GM23338 (cell line): ENCODE measurements at regions not wholly inside any gene's neighbourhood (a gene's known extent, or its start where the extent isn't known, plus 50 kb on each side); places are given as distances from the start of the nearest gene placed in this dataset.

ENCODE experiments used
- ATAC-seq: fragments of 200-7000 bp; cut with Tn5 transposase; 3 replicates; pipeline ENCODE4 v1.9.1; 2020
- DNase-seq: peaks from one replicate; pipeline ENCODE4 v3.0.0-alpha.2; 2015; ENCODE audit warnings: low spot score
- H2AFZ ChIP-seq: fragments of 200-600 bp; sonication (generic); 2 replicates; pipeline ENCODE4 v1.8.0; 2016; ENCODE audit warnings: antibody characterized with exemption, mild to moderate bottlenecking, moderate library complexity
- H3F3A ChIP-seq: fragments of 200-600 bp; sonication (generic); replicated peaks from 2 replicates; pipeline ENCODE4 v1.8.0; 2017; ENCODE audit warnings: antibody characterized with exemption, mixed run types, low read depth
- H3K27ac ChIP-seq: fragments of 200-600 bp; sonication (generic); 2 replicates; pipeline ENCODE4 v1.6.1; 2016; ENCODE audit warnings: low read depth
- H3K27me3 ChIP-seq: fragments of 200-600 bp; sonication (generic); 2 replicates; pipeline ENCODE4 v1.8.0; 2016; ENCODE audit warnings: mild to moderate bottlenecking, mixed run types, moderate library complexity; ENCODE audit not compliant: insufficient read depth
- H3K36me3 ChIP-seq: fragments of 200-600 bp; sonication (generic); 2 replicates; pipeline ENCODE4 v1.8.0; 2016; ENCODE audit warnings: mild to moderate bottlenecking; ENCODE audit not compliant: insufficient read depth
- H3K4me1 ChIP-seq: fragments of 200-600 bp; sonication (generic); 2 replicates; pipeline ENCODE4 v1.8.0; 2016; ENCODE audit warnings: mild to moderate bottlenecking, moderate library complexity; ENCODE audit not compliant: insufficient read depth
- H3K4me2 ChIP-seq: fragments of 200-600 bp; sonication (generic); 2 replicates; pipeline ENCODE4 v1.7.1; 2017; ENCODE audit warnings: mixed run types
- H3K4me3 ChIP-seq: fragments of 200-600 bp; sonication (generic); 2 replicates; pipeline ENCODE4 v1.6.1; 2016; ENCODE audit warnings: mixed run types
- H3K79me2 ChIP-seq: fragments of 200-600 bp; sonication (generic); replicated peaks from 2 replicates; pipeline ENCODE4 v1.8.0; 2017; ENCODE audit warnings: mild to moderate bottlenecking; ENCODE audit not compliant: insufficient read depth
- H3K9me2 ChIP-seq: fragments of 200-600 bp; sonication (generic); 2 replicates; pipeline ENCODE4 v1.8.0; 2017; ENCODE audit not compliant: insufficient read depth
- H4K20me1 ChIP-seq: fragments of 200-600 bp; sonication (generic); replicated peaks from 2 replicates; pipeline ENCODE4 v1.8.0; 2017; ENCODE audit warnings: mild to moderate bottlenecking; ENCODE audit not compliant: insufficient read depth
- H3K27ac Mint-ChIP-seq: 2 replicates; pipeline ENCODE4 v1.8.0; 2020; ENCODE audit warnings: inconsistent platforms, mild to moderate bottlenecking, moderate library complexity, mixed read lengths
- H3K27me3 Mint-ChIP-seq: 3 replicates; pipeline ENCODE4 v1.8.0; 2022; ENCODE audit warnings: low read depth, mild to moderate bottlenecking, moderate library complexity, mixed read lengths, inconsistent platforms; ENCODE audit not compliant: insufficient read depth, poor library complexity
- H3K36me3 Mint-ChIP-seq: 3 replicates; pipeline ENCODE4 v1.8.0; 2021; ENCODE audit warnings: low read depth, mild to moderate bottlenecking, inconsistent platforms, moderate library complexity, mixed read lengths
- H3K4me1 Mint-ChIP-seq: 3 replicates; pipeline ENCODE4 v1.8.0; 2020; ENCODE audit warnings: mild to moderate bottlenecking, inconsistent platforms, mixed read lengths
- H3K4me3 Mint-ChIP-seq: 3 replicates; pipeline ENCODE4 v1.8.0; 2021; ENCODE audit warnings: moderate library complexity, mild to moderate bottlenecking, inconsistent platforms, mixed read lengths
- H3K9me3 Mint-ChIP-seq: 3 replicates; pipeline ENCODE4 v1.8.0; 2020; ENCODE audit warnings: moderate library complexity, mild to moderate bottlenecking, inconsistent platforms, mixed read lengths
- STAT1 ChIP-seq: IDR thresholded peaks from one replicate; pipeline ENCODE4 v1.6.1; 2016; ENCODE audit warnings: antibody characterized with exemption; ENCODE audit not compliant: unreplicated experiment
- TF ChIP-seq, protein P1 (sequence below), 2 experiments: fragments of 200-600 bp in 1 of 2; sonication (generic) in 1 of 2; conservative IDR thresholded peaks; 2 replicates each; pipeline versions ENCODE4 v1.5.1 to v1.6.1; 2016 to 2017; ENCODE audit warnings: antibody characterized with exemption in 2 of 2, low read depth in 2 of 2, mild to moderate bottlenecking in 2 of 2, moderate library complexity in 1 of 2
- TF ChIP-seq, protein P2 (sequence below): fragments of 250-450 bp; sonication (Bioruptor Pico); IDR thresholded peaks from 2 replicates; pipeline ENCODE4 v1.5.0; 2020; ENCODE audit warnings: mild to moderate bottlenecking, moderate library complexity

DNA sequence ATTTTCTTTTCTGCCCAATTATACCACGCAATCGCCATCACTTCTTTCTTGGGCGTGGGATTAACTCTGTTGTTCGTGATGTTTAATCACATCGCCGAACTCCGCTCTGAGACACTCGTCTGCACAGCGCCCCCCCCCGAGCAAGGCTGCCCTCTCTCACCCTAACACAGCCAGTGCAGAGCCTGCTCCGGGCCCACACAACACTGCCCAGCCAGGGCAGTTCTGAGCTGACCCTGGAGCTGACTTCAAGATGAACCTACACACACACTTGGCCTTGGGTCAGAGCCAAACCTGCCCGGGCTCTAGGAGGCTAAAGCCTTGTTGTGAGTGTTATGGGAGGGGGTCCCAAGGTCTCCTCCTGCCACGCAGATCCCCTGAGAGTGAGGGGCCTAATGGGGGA lies 64.6 kb upstream of the LRP8 start:
- Histone ChIP-seq H3K9me2 (no peaks in the 10 kb centered on the region), H3K4me2 (no peak overlapping the region), H2AFZ (peak overlapping the region; percentile 52; the same call in 1 of the 2 replicates), H3K27me3 (no peaks in the 10 kb centered on the region), H4K20me1 (no peaks in the 10 kb centered on the region), H3K4me1 (peaks cover 25% of the 10 kb centered on the region), H3K27ac (no peak overlapping the region), H3F3A (0 out of 2 replicates have a peak, but pooled peaks cover 6% of the 10 kb centered on the region), H3K79me2 (no peaks in the 10 kb centered on the region), H3K4me3 (no peak overlapping the region), H3K36me3 (no peaks in the 10 kb centered on the region)
- DNase-seq (peak; percentile 40), ATAC-seq (peak; percentile 50)
- no peaks in the 10 kb centered on the region for H3K9me3 Mint-ChIP-seq
- TF ChIP-seq STAT1: no peak
- TF ChIP-seq, protein P1, sequence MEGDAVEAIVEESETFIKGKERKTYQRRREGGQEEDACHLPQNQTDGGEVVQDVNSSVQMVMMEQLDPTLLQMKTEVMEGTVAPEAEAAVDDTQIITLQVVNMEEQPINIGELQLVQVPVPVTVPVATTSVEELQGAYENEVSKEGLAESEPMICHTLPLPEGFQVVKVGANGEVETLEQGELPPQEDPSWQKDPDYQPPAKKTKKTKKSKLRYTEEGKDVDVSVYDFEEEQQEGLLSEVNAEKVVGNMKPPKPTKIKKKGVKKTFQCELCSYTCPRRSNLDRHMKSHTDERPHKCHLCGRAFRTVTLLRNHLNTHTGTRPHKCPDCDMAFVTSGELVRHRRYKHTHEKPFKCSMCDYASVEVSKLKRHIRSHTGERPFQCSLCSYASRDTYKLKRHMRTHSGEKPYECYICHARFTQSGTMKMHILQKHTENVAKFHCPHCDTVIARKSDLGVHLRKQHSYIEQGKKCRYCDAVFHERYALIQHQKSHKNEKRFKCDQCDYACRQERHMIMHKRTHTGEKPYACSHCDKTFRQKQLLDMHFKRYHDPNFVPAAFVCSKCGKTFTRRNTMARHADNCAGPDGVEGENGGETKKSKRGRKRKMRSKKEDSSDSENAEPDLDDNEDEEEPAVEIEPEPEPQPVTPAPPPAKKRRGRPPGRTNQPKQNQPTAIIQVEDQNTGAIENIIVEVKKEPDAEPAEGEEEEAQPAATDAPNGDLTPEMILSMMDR (conservative IDR thresholded peaks at IDR 0.05; ENCODE audit: low read depth in 2 of 2): peak in 1 of 2 experiments; percentile 62; a peak in 3 of 4 replicates
- peak overlapping the region; percentile 66; the same call in 1 of the 2 replicates for H3K27ac Mint-ChIP-seq
- no peak overlapping the region for H3K4me3 Mint-ChIP-seq
- H3K36me3 Mint-ChIP-seq: no peaks in the 10 kb centered on the region
- peaks cover 11% of the 10 kb centered on the region for H3K27me3 Mint-ChIP-seq
- peaks cover 49% of the 10 kb centered on the region for H3K4me1 Mint-ChIP-seq

DNA sequence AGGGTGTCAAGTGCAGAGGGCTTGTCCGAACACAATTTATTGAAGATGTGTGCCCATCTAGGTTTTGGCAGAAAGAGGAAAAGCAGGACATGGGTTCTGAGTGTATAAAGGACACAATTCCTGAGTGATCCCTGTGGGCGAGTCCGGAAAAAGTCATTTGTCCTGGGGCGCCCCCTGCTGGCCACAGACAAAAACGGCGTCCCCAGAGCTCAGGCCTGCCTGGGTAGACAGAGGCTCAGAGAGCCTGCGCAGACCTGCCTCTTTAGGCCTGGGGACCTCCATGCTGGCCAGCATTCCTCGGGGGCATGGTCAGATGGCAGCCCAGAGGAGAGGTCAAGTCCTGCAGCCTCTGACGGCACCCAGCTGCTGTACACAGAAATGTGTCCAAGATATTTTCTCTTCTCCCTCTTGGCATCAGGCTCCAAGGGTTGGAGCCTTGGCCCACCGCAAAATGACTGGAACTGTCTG lies 65.5 kb upstream of the LRP8 start:
- no peak overlapping the region for H3K4me3 ChIP-seq
- Mint-ChIP-seq H3K4me3 (no peak overlapping the region), H3K4me1 (peaks cover 57% of the 10 kb centered on the region), H3K36me3 (no peaks in the 10 kb centered on the region), H3K9me3 (no peaks in the 10 kb centered on the region), H3K27ac (peak overlapping the region; percentile 72), H3K27me3 (peaks cover 14% of the 10 kb centered on the region)
- peak overlapping the region; percentile 87; the same call in 1 of the 2 replicates for H2AFZ ChIP-seq
- no peaks in the 10 kb centered on the region for H3K9me2 ChIP-seq
- ATAC-seq (peak; percentile 89), DNase-seq (peak; percentile 81)
- TF ChIP-seq, protein P2, sequence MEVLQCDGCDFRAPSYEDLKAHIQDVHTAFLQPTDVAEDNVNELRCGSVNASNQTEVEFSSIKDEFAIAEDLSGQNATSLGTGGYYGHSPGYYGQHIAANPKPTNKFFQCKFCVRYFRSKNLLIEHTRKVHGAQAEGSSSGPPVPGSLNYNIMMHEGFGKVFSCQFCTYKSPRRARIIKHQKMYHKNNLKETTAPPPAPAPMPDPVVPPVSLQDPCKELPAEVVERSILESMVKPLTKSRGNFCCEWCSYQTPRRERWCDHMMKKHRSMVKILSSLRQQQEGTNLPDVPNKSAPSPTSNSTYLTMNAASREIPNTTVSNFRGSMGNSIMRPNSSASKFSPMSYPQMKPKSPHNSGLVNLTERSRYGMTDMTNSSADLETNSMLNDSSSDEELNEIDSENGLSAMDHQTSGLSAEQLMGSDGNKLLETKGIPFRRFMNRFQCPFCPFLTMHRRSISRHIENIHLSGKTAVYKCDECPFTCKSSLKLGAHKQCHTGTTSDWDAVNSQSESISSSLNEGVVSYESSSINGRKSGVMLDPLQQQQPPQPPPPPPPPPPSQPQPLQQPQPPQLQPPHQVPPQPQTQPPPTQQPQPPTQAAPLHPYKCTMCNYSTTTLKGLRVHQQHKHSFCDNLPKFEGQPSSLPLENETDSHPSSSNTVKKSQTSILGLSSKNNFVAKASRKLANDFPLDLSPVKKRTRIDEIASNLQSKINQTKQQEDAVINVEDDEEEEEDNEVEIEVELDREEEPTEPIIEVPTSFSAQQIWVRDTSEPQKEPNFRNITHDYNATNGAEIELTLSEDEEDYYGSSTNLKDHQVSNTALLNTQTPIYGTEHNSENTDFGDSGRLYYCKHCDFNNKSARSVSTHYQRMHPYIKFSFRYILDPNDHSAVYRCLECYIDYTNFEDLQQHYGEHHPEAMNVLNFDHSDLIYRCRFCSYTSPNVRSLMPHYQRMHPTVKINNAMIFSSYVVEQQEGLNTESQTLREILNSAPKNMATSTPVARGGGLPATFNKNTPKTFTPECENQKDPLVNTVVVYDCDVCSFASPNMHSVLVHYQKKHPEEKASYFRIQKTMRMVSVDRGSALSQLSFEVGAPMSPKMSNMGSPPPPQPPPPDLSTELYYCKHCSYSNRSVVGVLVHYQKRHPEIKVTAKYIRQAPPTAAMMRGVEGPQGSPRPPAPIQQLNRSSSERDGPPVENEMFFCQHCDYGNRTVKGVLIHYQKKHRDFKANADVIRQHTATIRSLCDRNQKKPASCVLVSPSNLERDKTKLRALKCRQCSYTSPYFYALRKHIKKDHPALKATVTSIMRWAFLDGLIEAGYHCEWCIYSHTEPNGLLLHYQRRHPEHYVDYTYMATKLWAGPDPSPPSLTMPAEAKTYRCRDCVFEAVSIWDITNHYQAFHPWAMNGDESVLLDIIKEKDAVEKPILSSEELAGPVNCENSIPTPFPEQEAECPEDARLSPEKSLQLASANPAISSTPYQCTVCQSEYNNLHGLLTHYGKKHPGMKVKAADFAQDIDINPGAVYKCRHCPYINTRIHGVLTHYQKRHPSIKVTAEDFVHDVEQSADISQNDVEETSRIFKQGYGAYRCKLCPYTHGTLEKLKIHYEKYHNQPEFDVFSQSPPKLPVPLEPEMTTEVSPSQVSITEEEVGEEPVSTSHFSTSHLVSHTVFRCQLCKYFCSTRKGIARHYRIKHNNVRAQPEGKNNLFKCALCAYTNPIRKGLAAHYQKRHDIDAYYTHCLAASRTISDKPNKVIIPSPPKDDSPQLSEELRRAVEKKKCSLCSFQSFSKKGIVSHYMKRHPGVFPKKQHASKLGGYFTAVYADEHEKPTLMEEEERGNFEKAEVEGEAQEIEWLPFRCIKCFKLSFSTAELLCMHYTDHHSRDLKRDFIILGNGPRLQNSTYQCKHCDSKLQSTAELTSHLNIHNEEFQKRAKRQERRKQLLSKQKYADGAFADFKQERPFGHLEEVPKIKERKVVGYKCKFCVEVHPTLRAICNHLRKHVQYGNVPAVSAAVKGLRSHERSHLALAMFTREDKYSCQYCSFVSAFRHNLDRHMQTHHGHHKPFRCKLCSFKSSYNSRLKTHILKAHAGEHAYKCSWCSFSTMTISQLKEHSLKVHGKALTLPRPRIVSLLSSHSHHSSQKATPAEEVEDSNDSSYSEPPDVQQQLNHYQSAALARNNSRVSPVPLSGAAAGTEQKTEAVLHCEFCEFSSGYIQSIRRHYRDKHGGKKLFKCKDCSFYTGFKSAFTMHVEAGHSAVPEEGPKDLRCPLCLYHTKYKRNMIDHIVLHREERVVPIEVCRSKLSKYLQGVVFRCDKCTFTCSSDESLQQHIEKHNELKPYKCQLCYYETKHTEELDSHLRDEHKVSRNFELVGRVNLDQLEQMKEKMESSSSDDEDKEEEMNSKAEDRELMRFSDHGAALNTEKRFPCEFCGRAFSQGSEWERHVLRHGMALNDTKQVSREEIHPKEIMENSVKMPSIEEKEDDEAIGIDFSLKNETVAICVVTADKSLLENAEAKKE: no peak
- TF ChIP-seq, protein P1 (conservative IDR thresholded peaks at IDR 0.05; ENCODE audit: low read depth in 2 of 2): peak; percentile 93 to 97
- no peak overlapping the region for H3K4me2 ChIP-seq
- H3K27ac ChIP-seq: no peak overlapping the region
- peaks cover 34% of the 10 kb centered on the region for H3K4me1 ChIP-seq
- no peaks in the 10 kb centered on the region for H3K36me3 ChIP-seq
- H3K27me3 ChIP-seq: no peaks in the 10 kb centered on the region
- H4K20me1 ChIP-seq: no peaks in the 10 kb centered on the region
- H3K79me2 ChIP-seq: no peaks in the 10 kb centered on the region
- 0 out of 2 replicates have a peak, but pooled peaks cover 6% of the 10 kb centered on the region for H3F3A ChIP-seq
